Fibroblast of villous mesenchyme (primary cell): ENCODE measurements at regions not wholly inside any gene's neighbourhood (a gene's known extent, or its start where the extent isn't known, plus 50 kb on each side); places are given as distances from the start of the nearest gene placed in this dataset.
A peak's percentile ranks its signal among the peaks of the same experiment; 100 is the strongest.
"Not testable (repeated sequence)": the region's sequence is repeated elsewhere in the genome, so short reads cannot be mapped to it uniquely, and the experiment has no call there.

Experiments used
- DNase-seq: peaks from one replicate; pipeline ENCODE4 v3.0.0-alpha.2; 2010; ENCODE audit warnings: low read depth
- H3K4me3 ChIP-seq: 2 replicates; pipeline ENCODE4 v1.5.1; 2011; ENCODE audit warnings: low read depth, mild to moderate bottlenecking, low read length
- CTCF ChIP-seq: IDR thresholded peaks from 2 replicates; pipeline ENCODE4 v1.5.1; 2012; ENCODE audit warnings: low read depth, mild to moderate bottlenecking, low read length; ENCODE audit not compliant: insufficient read depth

DNA sequence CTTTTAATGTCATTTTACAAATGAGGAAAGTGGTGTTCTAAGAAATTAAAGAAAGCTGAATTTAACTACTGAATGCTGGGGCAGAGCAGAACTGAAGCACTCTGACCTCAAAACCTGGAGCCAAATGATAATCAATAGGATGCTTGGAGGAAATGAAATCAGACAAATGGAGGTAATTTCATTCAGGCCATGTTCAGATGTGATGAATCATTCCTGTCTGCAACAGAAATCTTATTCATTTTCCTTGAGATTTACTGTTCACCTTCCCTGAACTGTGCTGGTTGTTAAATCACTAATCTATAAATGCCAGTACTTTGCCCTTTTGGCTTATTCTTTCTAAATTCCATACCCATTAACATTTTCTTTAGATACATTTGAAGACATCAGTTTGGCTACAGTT is 85.6 kb upstream of the SNX7 start:
- no peak for TF ChIP-seq CTCF
- no peak overlapping the region for H3K4me3 ChIP-seq
- DNase-seq = no peak

DNA sequence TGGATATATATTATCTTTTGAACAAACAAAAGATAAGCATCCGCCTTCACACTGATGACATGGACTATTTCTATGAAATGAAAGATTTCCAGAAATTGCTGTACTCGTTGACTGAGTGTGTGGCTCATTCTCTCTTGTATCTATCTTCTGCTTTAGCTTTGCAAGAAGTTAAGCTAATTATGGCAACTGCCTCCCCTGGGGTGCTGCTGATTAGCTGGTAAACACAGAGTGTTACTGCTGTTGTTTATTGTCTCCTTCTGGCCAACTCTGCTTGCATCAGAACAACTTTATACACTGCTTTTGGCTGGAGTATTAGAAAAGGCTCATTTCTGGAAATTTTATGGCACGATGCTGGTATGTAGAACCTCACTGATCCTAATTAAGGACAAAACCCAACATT is 95.6 kb upstream of the SNX7 start:
- DNase-seq = no peak
- no peak for TF ChIP-seq CTCF
- no peak overlapping the region for H3K4me3 ChIP-seq

DNA sequence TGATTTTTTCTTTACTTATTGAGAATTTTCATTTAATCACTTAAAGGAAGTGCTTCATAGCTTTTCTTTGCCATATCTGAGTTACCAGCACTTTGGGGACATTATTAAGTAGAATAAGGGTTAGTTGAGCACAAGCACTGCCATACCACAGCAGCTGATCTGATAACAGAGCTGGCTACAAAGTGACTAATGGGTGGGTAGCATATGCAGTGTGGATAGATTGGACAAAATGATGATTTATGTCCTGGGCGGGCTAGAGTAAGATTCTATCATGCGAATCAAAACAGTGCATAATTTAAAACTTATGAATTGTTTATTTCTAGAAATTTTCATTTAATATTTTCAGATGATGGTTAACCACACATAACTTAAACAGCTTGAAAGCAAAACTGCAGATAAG is 102.2 kb upstream of the SNX7 start:
- H3K4me3 ChIP-seq = no peak overlapping the region
- DNase-seq = peak; percentile 2
- no peak for TF ChIP-seq CTCF

DNA sequence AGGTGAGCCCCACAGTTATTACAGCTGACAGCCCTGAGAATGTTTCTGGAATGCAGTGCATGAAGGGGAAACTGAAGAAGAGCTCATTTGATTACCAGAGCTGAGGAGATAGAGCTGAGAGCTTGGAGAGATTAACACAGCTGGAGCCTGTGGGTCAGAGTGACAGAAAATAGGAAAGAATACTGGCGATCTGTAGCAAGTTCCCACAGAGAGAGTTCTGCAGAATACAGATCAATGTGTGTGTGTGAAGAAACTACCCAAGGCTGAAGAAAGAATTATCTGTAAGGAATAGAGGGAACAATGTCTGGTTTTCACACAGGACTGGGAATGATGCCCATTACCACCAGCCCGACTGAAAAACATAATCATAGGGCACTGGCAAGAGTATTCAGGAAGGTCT is 103.6 kb upstream of the SNX7 start:
- DNase-seq = no peak
- no peak overlapping the region for H3K4me3 ChIP-seq
- no peak for TF ChIP-seq CTCF

- peak; percentile 65 for TF ChIP-seq CTCF
- no peak overlapping the region for H3K4me3 ChIP-seq
- DNase-seq = peak; percentile 23
These were observed 104.9 kb upstream of the SNX7 start for GRCh38 chr1:98556521-98557158.

DNA sequence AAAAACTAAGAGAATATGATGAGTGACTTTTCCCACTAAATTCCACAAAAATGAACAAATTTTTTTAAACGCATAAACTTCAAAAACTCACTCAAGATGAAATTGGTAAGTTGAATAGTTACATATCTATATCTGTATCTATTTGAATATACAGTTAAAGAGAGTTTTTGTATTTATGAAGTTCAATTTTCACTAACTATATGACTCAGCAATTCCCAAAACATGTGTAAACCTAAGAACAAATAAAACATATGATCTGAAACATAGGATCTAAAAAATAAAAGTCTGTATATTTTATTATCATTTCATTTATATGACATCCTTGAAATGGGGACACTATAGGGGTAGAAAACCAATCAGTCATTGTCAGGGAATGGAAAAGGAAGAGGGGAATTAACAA is 105.7 kb upstream of the SNX7 start:
- no peak overlapping the region for H3K4me3 ChIP-seq
- no peak for DNase-seq
- TF ChIP-seq CTCF = no peak

- not testable (repeated sequence) for H3K4me3 ChIP-seq, DNase-seq
These were observed 108.9 kb upstream of the SNX7 start for GRCh38 chr1:98552576-98553074.
